ENCODE measurements at regions not wholly inside any gene's neighbourhood (a gene's known extent, or its start where the extent isn't known, plus 50 kb on each side); places are given as distances from the start of the nearest gene placed in this dataset.

DNA sequence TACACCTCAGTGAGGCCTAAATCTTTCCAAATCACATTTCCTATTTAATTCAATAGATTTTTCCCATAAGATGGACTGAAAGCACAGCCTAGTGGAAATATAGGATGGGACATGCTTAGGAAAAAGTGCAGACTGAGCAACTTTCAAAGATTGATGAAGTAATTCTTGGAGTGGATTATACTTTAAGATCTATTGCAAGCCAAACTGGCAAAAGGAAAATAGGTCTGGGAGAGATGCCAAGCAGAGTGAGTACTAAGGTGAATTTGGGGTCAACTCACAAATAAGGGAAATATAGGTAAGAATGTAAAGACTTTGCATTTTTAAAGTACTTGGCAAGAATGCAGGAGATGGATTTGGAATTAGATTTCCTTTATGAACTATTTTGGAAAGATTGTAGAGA is 170.2 kb upstream of the FOXG1 start:
- no peaks in the 10 kb centered on the region for H3K36me3 ChIP-seq (ENCODE audit: control insufficient read depth in 3 of 3, insufficient read depth in 2 of 3, low read depth in 1 of 3, low read length in 3 of 3)
- no peak overlapping the region for H3K4me3 ChIP-seq (ENCODE audit: low read depth in 1 of 3, low read length in 3 of 3)
- no peak for DNase-seq
- no peak overlapping the region for H3K27ac ChIP-seq (ENCODE audit: low read depth in 1 of 3, low read length in 2 of 3)
- no peaks in the 10 kb centered on the region for H3K27me3 ChIP-seq (ENCODE audit: control insufficient read depth in 3 of 3, insufficient read depth in 3 of 3, low read length in 3 of 3)
- no peaks in the 10 kb centered on the region for H3K4me1 ChIP-seq (ENCODE audit: control insufficient read depth in 3 of 3, insufficient read depth in 2 of 3, low read depth in 1 of 3, low read length in 2 of 3)
- no peaks in the 10 kb centered on the region for H3K9me3 ChIP-seq (ENCODE audit: control insufficient read depth in 2 of 2, insufficient read depth in 1 of 2, low read depth in 1 of 2, low read length in 1 of 2)
- no peak for FAIRE-seq

DNA sequence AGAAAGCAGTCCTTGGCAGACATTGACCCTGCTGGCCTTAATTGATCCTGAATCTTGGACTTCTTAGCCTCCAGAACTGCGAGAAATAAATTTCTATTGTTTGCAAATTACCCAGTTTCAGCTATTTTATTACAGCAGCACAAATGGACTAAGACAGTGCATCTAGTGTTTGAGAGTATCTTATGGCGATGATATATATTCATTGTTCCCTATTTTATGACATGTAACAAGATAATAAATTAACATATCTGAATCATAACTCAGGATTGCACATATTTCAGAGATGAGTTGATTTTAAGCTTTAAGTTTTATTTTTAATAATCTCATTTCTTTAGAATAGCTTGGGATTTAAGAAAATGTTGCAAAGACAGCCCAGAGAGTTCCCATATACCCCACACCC is 167.4 kb upstream of the FOXG1 start:
- 27 to 46% (median 40%) methylated on average over 2 of the region's 2 CpGs for WGBS, 3 donors
- H3K27me3 ChIP-seq (ENCODE audit: control insufficient read depth in 3 of 3, insufficient read depth in 3 of 3, low read length in 3 of 3), result no peaks in the 10 kb centered on the region
- H3K4me1 ChIP-seq (ENCODE audit: control insufficient read depth in 3 of 3, insufficient read depth in 2 of 3, low read depth in 1 of 3, low read length in 2 of 3), result no peaks in the 10 kb centered on the region
- no peak overlapping the region for H3K27ac ChIP-seq (ENCODE audit: low read depth in 1 of 3, low read length in 2 of 3)
- no peak overlapping the region for H3K4me3 ChIP-seq (ENCODE audit: low read depth in 1 of 3, low read length in 3 of 3)
- no peak for DNase-seq
- H3K9me3 ChIP-seq (ENCODE audit: control insufficient read depth in 2 of 2, insufficient read depth in 1 of 2, low read depth in 1 of 2, low read length in 1 of 2), result no peaks in the 10 kb centered on the region
- FAIRE-seq, result no peak
- H3K36me3 ChIP-seq (ENCODE audit: control insufficient read depth in 3 of 3, insufficient read depth in 2 of 3, low read depth in 1 of 3, low read length in 3 of 3), result no peaks in the 10 kb centered on the region

DNA sequence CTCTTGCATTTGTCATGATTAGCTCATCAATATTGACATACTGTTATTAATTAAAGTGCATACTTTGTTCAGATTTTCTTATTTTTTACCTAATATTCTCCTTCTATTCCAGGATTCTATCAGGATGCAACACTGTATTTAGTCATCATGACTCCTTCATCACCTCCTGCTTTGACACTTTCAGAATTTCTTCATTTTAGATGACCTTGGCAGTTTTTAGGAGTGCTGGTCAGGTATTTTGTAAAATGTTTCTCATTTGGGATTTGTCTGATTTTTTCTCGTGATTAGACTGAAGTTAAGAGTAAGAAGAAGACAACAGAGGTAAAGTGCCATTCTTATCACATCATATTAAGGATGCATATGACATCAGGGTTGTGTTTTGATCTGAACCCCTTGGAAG is 167.0 kb upstream of the FOXG1 start:
- H3K27ac ChIP-seq (ENCODE audit: low read depth in 1 of 3, low read length in 2 of 3), result no peak overlapping the region
- DNase-seq, result no peak
- FAIRE-seq, result no peak
- no peaks in the 10 kb centered on the region for H3K4me1 ChIP-seq (ENCODE audit: control insufficient read depth in 3 of 3, insufficient read depth in 2 of 3, low read depth in 1 of 3, low read length in 2 of 3)
- H3K9me3 ChIP-seq (ENCODE audit: control insufficient read depth in 2 of 2, insufficient read depth in 1 of 2, low read depth in 1 of 2, low read length in 1 of 2), result no peaks in the 10 kb centered on the region
- H3K36me3 ChIP-seq (ENCODE audit: control insufficient read depth in 3 of 3, insufficient read depth in 2 of 3, low read depth in 1 of 3, low read length in 3 of 3), result no peaks in the 10 kb centered on the region
- no peaks in the 10 kb centered on the region for H3K27me3 ChIP-seq (ENCODE audit: control insufficient read depth in 3 of 3, insufficient read depth in 3 of 3, low read length in 3 of 3)
- 31 to 62% (median 56%) methylated on average over 1 of the region's 1 CpG for WGBS, 3 donors
- H3K4me3 ChIP-seq (ENCODE audit: low read depth in 1 of 3, low read length in 3 of 3), result no peak overlapping the region

DNA sequence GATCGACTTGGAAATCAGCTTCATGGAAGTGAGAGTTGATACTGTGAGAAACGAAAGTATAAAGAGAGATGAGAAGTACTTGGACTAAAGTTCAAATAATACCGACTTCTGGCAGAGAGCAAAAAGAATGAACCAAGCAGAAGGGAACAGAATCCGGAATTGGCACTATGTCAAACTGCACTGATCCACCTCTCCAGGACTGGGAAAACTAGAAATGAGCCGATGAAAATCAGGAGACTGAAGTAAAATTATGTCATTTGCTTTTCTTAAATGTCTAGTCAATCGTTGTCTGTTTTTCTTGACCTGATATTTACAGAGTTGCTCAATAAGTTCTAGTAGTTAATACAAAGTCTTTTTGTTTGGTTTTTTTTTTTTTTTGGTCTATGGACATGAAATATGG is 163.0 kb upstream of the FOXG1 start:
- Histone ChIP-seq H3K36me3 (ENCODE audit: control insufficient read depth in 3 of 3, insufficient read depth in 2 of 3, low read depth in 1 of 3, low read length in 3 of 3) (no peaks in the 10 kb centered on the region), H3K9me3 (ENCODE audit: control insufficient read depth in 2 of 2, insufficient read depth in 1 of 2, low read depth in 1 of 2, low read length in 1 of 2) (no peaks in the 10 kb centered on the region), H3K27me3 (ENCODE audit: control insufficient read depth in 3 of 3, insufficient read depth in 3 of 3, low read length in 3 of 3) (no peaks in the 10 kb centered on the region), H3K4me3 (ENCODE audit: low read depth in 1 of 3, low read length in 3 of 3) (no peak overlapping the region), H3K4me1 (ENCODE audit: control insufficient read depth in 3 of 3, insufficient read depth in 2 of 3, low read depth in 1 of 3, low read length in 2 of 3) (no peaks in the 10 kb centered on the region), H3K27ac (ENCODE audit: low read depth in 1 of 3, low read length in 2 of 3) (no peak overlapping the region)
- DNase-seq (no peak), FAIRE-seq (no peak)
- WGBS, 3 donors, result 50 to 66% (median 56%) methylated on average over 6 of the region's 6 CpGs

DNA sequence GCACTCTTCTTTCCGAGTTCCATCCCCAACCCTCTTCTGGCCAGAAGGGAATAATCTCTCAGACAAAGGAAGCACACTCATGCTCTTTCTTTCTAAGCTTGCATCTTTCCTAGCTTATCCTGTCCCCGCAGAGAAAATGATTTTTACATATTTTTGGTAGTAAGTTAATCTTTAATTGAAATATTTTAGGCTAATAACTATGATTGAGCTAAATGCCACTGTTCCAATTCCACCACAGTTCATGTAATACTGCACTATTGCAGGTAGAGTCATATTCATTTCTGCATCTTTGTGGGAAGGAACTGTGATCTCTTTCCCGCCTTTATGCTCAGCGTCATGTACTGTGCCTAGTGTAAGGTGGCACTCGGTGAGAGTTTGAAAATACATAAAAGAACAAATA is 158.9 kb upstream of the FOXG1 start:
- no peak for DNase-seq
- no peak for FAIRE-seq
- H3K4me3 ChIP-seq (ENCODE audit: low read depth in 1 of 3, low read length in 3 of 3), result no peak overlapping the region
- H3K27ac ChIP-seq (ENCODE audit: low read depth in 1 of 3, low read length in 2 of 3), result no peak overlapping the region
- H3K4me1 ChIP-seq (ENCODE audit: control insufficient read depth in 3 of 3, insufficient read depth in 2 of 3, low read depth in 1 of 3, low read length in 2 of 3), result no peaks in the 10 kb centered on the region
- no peaks in the 10 kb centered on the region for H3K27me3 ChIP-seq (ENCODE audit: control insufficient read depth in 3 of 3, insufficient read depth in 3 of 3, low read length in 3 of 3)
- H3K9me3 ChIP-seq (ENCODE audit: control insufficient read depth in 2 of 2, insufficient read depth in 1 of 2, low read depth in 1 of 2, low read length in 1 of 2), result no peaks in the 10 kb centered on the region
- WGBS, 3 donors, result 75 to 87% (median 76%) methylated on average over 5 of the region's 5 CpGs
- H3K36me3 ChIP-seq (ENCODE audit: control insufficient read depth in 3 of 3, insufficient read depth in 2 of 3, low read depth in 1 of 3, low read length in 3 of 3), result no peaks in the 10 kb centered on the region

DNA sequence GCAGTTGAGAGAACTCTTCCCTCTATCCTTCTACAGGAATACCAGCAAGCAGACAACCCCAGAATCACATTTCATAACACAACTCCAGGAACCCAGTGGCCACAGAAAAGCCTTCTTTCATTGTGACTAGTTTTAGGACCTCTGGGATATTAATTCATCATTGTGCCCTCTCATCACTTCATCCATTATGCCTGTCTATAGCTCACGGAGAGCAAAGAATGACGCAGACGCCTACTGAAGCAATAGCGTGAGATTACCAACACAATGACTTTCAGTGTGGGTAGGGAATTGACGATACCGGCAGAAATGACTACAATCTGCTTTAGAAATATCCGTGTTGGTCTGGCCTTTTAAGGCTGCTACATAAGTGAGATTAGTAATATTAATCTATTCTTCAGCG is 158.1 kb upstream of the FOXG1 start:
- Histone ChIP-seq H3K36me3 (ENCODE audit: control insufficient read depth in 3 of 3, insufficient read depth in 2 of 3, low read depth in 1 of 3, low read length in 3 of 3) (no peaks in the 10 kb centered on the region), H3K4me3 (ENCODE audit: low read depth in 1 of 3, low read length in 3 of 3) (no peak overlapping the region), H3K27me3 (ENCODE audit: control insufficient read depth in 3 of 3, insufficient read depth in 3 of 3, low read length in 3 of 3) (no peaks in the 10 kb centered on the region), H3K27ac (ENCODE audit: low read depth in 1 of 3, low read length in 2 of 3) (no peak overlapping the region), H3K9me3 (ENCODE audit: control insufficient read depth in 2 of 2, insufficient read depth in 1 of 2, low read depth in 1 of 2, low read length in 1 of 2) (no peaks in the 10 kb centered on the region), H3K4me1 (ENCODE audit: control insufficient read depth in 3 of 3, insufficient read depth in 2 of 3, low read depth in 1 of 3, low read length in 2 of 3) (no peaks in the 10 kb centered on the region)
- FAIRE-seq (no peak), DNase-seq (no peak)
- 82 to 86% (median 82%) methylated on average over 8 of the region's 8 CpGs for WGBS, 3 donors

DNA sequence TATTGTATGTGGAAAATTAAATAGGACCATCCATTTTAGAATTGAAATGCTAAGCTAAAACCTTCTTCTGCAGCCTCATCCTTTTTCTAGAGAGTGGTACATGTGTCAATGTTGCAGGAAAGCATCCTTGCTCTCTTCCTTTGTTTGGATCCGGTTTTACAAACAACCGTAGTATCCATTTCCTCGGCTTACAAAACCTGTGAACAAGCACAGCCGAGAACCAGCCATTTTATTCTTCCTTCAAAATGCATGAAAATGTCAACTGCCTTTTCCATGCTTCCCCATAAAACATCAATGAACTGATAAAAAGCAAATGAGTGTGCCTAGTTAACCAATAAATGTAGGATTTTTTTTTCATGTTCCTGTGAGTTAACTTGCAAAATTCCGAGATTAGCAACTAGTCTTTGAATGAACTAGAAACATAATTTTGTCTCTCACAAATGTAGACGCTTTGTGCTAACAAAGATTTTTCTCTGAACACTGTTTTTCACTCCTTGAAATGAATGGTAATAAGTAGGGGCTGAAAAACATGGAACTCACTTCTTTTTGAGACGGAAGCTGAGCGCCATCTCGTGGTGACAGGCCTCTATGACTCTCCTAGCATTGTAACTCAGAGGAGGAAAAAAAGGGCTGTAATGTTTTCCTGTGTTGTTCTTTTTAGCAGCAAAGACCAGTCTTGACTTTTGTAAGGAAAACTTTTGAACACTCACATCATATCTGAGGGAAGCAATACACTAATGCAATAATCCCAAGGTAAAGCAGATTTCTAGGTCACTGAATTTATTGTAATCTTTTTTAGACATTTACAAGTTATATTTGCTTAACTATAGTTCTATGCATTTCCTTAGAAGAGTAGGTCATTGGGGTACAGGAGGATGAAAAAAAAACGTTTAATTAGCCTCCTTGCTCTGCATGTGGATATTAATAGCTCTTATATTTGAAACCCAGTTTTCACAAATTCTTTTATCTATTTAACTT is 157.4 kb upstream of the FOXG1 start:
- H3K4me1 ChIP-seq (ENCODE audit: control insufficient read depth in 3 of 3, insufficient read depth in 2 of 3, low read depth in 1 of 3, low read length in 2 of 3), result no peaks in the 10 kb centered on the region
- FAIRE-seq, result no peak

DNA sequence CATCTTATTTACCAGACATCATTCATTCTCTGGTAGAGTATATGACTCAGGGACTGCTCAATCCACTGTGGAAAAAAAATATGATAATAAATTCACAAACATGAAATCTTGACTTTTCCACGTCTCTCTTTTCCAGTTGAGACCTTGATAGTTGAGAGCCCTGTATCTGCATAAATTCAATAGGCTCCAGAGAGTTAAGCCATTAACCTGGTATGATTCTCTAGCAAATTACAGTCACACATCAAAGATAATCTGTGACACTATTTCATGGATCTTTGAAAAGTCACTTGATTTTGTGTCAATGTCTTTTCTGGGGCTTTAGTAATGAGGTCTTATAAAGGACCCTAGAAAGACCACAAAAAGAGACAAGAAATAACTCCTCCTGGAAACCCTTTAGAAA is 154.2 kb upstream of the FOXG1 start:
- no peaks in the 10 kb centered on the region for H3K36me3 ChIP-seq (ENCODE audit: control insufficient read depth in 3 of 3, insufficient read depth in 2 of 3, low read depth in 1 of 3, low read length in 3 of 3)
- no peaks in the 10 kb centered on the region for H3K9me3 ChIP-seq (ENCODE audit: control insufficient read depth in 2 of 2, insufficient read depth in 1 of 2, low read depth in 1 of 2, low read length in 1 of 2)
- WGBS, 3 donors, result 12 to 47% (median 18%) methylated on average over 1 of the region's 1 CpG
- no peak for FAIRE-seq
- DNase-seq, result no peak
- H3K4me1 ChIP-seq (ENCODE audit: control insufficient read depth in 3 of 3, insufficient read depth in 2 of 3, low read depth in 1 of 3, low read length in 2 of 3), result no peaks in the 10 kb centered on the region
- H3K27me3 ChIP-seq (ENCODE audit: control insufficient read depth in 3 of 3, insufficient read depth in 3 of 3, low read length in 3 of 3), result no peaks in the 10 kb centered on the region
- no peak overlapping the region for H3K4me3 ChIP-seq (ENCODE audit: low read depth in 1 of 3, low read length in 3 of 3)
- no peak overlapping the region for H3K27ac ChIP-seq (ENCODE audit: low read depth in 1 of 3, low read length in 2 of 3)

More for the DNA sequence above, 157.4 kb upstream of the FOXG1 start:
- H3K36me3 ChIP-seq (ENCODE audit: control insufficient read depth in 3 of 3, insufficient read depth in 2 of 3, low read depth in 1 of 3, low read length in 3 of 3), result no peaks in the 10 kb centered on the region
- H3K4me3 ChIP-seq (ENCODE audit: low read depth in 1 of 3, low read length in 3 of 3), result no peak overlapping the region
- WGBS, 3 donors, result 25 to 36% (median 30%) methylated on average over 10 of the region's 10 CpGs
- peak; percentile 2 to 39 for DNase-seq
- no peaks in the 10 kb centered on the region for H3K9me3 ChIP-seq (ENCODE audit: control insufficient read depth in 2 of 2, insufficient read depth in 1 of 2, low read depth in 1 of 2, low read length in 1 of 2)
- no peaks in the 10 kb centered on the region for H3K27me3 ChIP-seq (ENCODE audit: control insufficient read depth in 3 of 3, insufficient read depth in 3 of 3, low read length in 3 of 3)
- H3K27ac ChIP-seq (ENCODE audit: low read depth in 1 of 3, low read length in 2 of 3), result no peak overlapping the region

DNA sequence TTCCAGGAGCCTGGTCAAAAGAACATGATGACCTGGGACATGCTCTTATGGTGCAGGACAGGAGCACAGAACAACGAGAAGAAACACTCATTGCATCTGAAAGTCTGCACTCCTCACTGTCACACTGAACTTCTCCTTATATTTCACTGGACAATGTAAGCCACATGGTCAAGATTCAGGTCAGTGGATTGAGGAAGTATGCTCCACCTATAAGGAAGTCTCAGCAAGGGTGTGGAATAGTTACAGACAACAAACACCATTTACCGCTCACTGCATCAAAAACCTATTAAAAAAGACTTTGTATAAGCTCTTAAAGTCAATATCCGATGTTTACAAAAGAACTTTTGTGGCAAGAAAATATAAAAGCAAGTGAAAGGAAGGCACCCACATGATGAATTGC is 153.1 kb upstream of the FOXG1 start:
- H3K9me3 ChIP-seq (ENCODE audit: control insufficient read depth in 2 of 2, insufficient read depth in 1 of 2, low read depth in 1 of 2, low read length in 1 of 2), result no peaks in the 10 kb centered on the region
- H3K4me1 ChIP-seq (ENCODE audit: control insufficient read depth in 3 of 3, insufficient read depth in 2 of 3, low read depth in 1 of 3, low read length in 2 of 3), result no peaks in the 10 kb centered on the region
- WGBS, 3 donors, result 59 to 76% (median 66%) methylated on average over 3 of the region's 3 CpGs
- DNase-seq, result no peak
- no peaks in the 10 kb centered on the region for H3K27me3 ChIP-seq (ENCODE audit: control insufficient read depth in 3 of 3, insufficient read depth in 3 of 3, low read length in 3 of 3)
- no peak for FAIRE-seq
- H3K27ac ChIP-seq (ENCODE audit: low read depth in 1 of 3, low read length in 2 of 3), result no peak overlapping the region
- no peaks in the 10 kb centered on the region for H3K36me3 ChIP-seq (ENCODE audit: control insufficient read depth in 3 of 3, insufficient read depth in 2 of 3, low read depth in 1 of 3, low read length in 3 of 3)
- no peak overlapping the region for H3K4me3 ChIP-seq (ENCODE audit: low read depth in 1 of 3, low read length in 3 of 3)
